Neuronal stem cell (in vitro differentiated cells): ENCODE measurements at regions not wholly inside any gene's neighbourhood (a gene's known extent, or its start where the extent isn't known, plus 50 kb on each side); places are given as distances from the start of the nearest gene placed in this dataset.

Experiments
- DNase-seq: peaks from one replicate; pipeline ENCODE4 v3.0.0-alpha.2; 2013; ENCODE audit warnings: low spot score
- H2AFZ ChIP-seq: one replicate; pipeline ENCODE4 v1.6.1; 2013; ENCODE audit warnings: mild to moderate bottlenecking, low read length, inconsistent platforms
- H2AK5ac ChIP-seq: 2 replicates; pipeline ENCODE4 v1.6.1; 2013; ENCODE audit warnings: low read depth, mild to moderate bottlenecking, inconsistent platforms, low read length, moderate library complexity, mixed read lengths
- H2BK120ac ChIP-seq: 2 replicates; pipeline ENCODE4 v1.6.1; 2013; ENCODE audit warnings: low read depth, mild to moderate bottlenecking, inconsistent platforms, low read length, moderate library complexity, mixed read lengths
- H2BK12ac ChIP-seq: one replicate; pipeline ENCODE4 v1.6.1; 2013; ENCODE audit warnings: low read length, inconsistent platforms
- H2BK15ac ChIP-seq: 2 replicates; pipeline ENCODE4 v1.6.1; 2013; ENCODE audit warnings: mild to moderate bottlenecking, low read length, inconsistent platforms, mixed read lengths
- H2BK5ac ChIP-seq: one replicate; pipeline ENCODE4 v1.6.1; 2013; ENCODE audit warnings: inconsistent platforms, mild to moderate bottlenecking, low read length, moderate library complexity
- H3K14ac ChIP-seq: one replicate; pipeline ENCODE4 v1.6.1; 2013; ENCODE audit warnings: low read length, inconsistent platforms
- H3K18ac ChIP-seq: 2 replicates; pipeline ENCODE4 v1.6.1; 2013; ENCODE audit warnings: low read length, inconsistent platforms
- H3K23ac ChIP-seq: 2 replicates; pipeline ENCODE4 v1.6.1; 2013; ENCODE audit warnings: low read depth, mild to moderate bottlenecking, mixed read lengths, low read length, inconsistent platforms; ENCODE audit not compliant: poor library complexity
- H3K27ac ChIP-seq: replicated peaks from 3 replicates; pipeline ENCODE4 v1.5.1; 2013; ENCODE audit warnings: low read length, inconsistent platforms
- H3K27me3 ChIP-seq, 3 experiments: 2 replicates each; pipeline ENCODE4 v1.6.1; 2013; ENCODE audit warnings: low read length in 3 of 3, mild to moderate bottlenecking in 2 of 3, inconsistent platforms in 1 of 3, low read depth in 1 of 3, mixed read lengths in 1 of 3, moderate library complexity in 1 of 3; ENCODE audit not compliant: control insufficient read depth in 3 of 3, insufficient read depth in 3 of 3
- H3K36me3 ChIP-seq, 2 donors: replicated peaks in 1 of 2; 2 replicates each; pipeline ENCODE4 v1.6.1; 2013; ENCODE audit warnings: low read length in 2 of 2; ENCODE audit not compliant: control insufficient read depth in 2 of 2, insufficient read depth in 2 of 2
- H3K4ac ChIP-seq: 2 replicates; pipeline ENCODE4 v1.6.1; 2013; ENCODE audit warnings: inconsistent platforms, mild to moderate bottlenecking, low read length, moderate library complexity
- H3K4me1 ChIP-seq, 2 donors: 1 replicate in 1 of 2; 2 replicates in 1 of 2; pipeline ENCODE4 v1.6.1; 2013; ENCODE audit warnings: low read length in 2 of 2, low read depth in 1 of 2; ENCODE audit not compliant: control insufficient read depth in 2 of 2, insufficient read depth in 1 of 2
- H3K4me2 ChIP-seq: one replicate; pipeline ENCODE4 v1.6.1; 2013; ENCODE audit warnings: mild to moderate bottlenecking, low read length, inconsistent platforms; ENCODE audit not compliant: insufficient read depth, poor library complexity, severe bottlenecking
- H3K4me3 ChIP-seq, 2 donors: 2 replicates each; pipeline ENCODE4 v1.5.1; 2013; ENCODE audit warnings: low read length in 2 of 2, mild to moderate bottlenecking in 2 of 2, inconsistent platforms in 1 of 2, moderate library complexity in 1 of 2
- H3K79me1 ChIP-seq: one replicate; pipeline ENCODE4 v1.6.1; 2013; ENCODE audit warnings: low read depth, mild to moderate bottlenecking, inconsistent platforms, low read length, moderate library complexity
- H3K9ac ChIP-seq: one replicate; pipeline ENCODE4 v1.6.1; 2013; ENCODE audit warnings: mild to moderate bottlenecking, low read depth, low read length, inconsistent platforms; ENCODE audit not compliant: poor library complexity
- H3K9me3 ChIP-seq, 2 donors: replicated peaks in 1 of 2; 2 replicates each; pipeline versions ENCODE3 to v1.6.1; 2013; ENCODE audit warnings: low read length in 2 of 2, mild to moderate bottlenecking in 2 of 2, inconsistent platforms in 1 of 2, low read depth in 1 of 2, mixed read lengths in 1 of 2, moderate library complexity in 1 of 2; ENCODE audit not compliant: control insufficient read depth in 2 of 2, insufficient read depth in 1 of 2
- H4K8ac ChIP-seq: one replicate; pipeline ENCODE4 v1.6.1; 2013; ENCODE audit warnings: low read depth, mild to moderate bottlenecking, inconsistent platforms, low read length, moderate library complexity
- H4K91ac ChIP-seq: one replicate; pipeline ENCODE4 v1.6.1; 2013; ENCODE audit warnings: low read length, low read depth, mild to moderate bottlenecking, inconsistent platforms; ENCODE audit not compliant: poor library complexity
- WGBS, 2 donors: extraction: QIAGEN DNeasy Blood & Tissue Kit; methylation state at CpG; one replicate each; pipeline ENCODE4 v1.1.7; 2013; ENCODE audit warnings: missing lambda C conversion rate in 2 of 2, mixed read lengths in 1 of 2; ENCODE audit not compliant: insufficient read length in 2 of 2, insufficient replicate concordance in 1 of 2; ENCODE audit errors: extremely low coverage in 2 of 2; 5-methylcytosine and 5-hydroxymethylcytosine counted together

- Histone ChIP-seq H3K79me1 (no peaks in the 10 kb centered on the region), H2BK12ac (no peak overlapping the region), H3K18ac (no peak overlapping the region), H2AFZ (no peak overlapping the region), H4K8ac (no peak overlapping the region), H3K4me3 (no peak overlapping the region), H3K14ac (no peak overlapping the region), H3K4me1 (no peaks in the 10 kb centered on the region), H2BK5ac (no peak overlapping the region), H4K91ac (no peak overlapping the region), H3K27ac (no peak overlapping the region), H3K23ac (no peak overlapping the region), H3K9me3 (no peaks in the 10 kb centered on the region), H3K9ac (no peak overlapping the region), H3K4ac (no peak overlapping the region), H3K4me2 (no peak overlapping the region), H2BK120ac (no peak overlapping the region), H3K27me3 (no peaks in the 10 kb centered on the region), H2BK15ac (no peak overlapping the region), H2AK5ac (no peak overlapping the region), H3K36me3 (no peaks in the 10 kb centered on the region)
- no peak for DNase-seq
- WGBS, 2 donors: no CpG with 5 or more reads among the region's 1 CpG
Measured at GRCh38 chr6:113750151-113750855, 106.8 kb upstream of the MARCKS start.

GRCh38 chr6:113754291-113754690 is 102.9 kb upstream of the MARCKS start:
- Histone ChIP-seq H2AFZ (no peak overlapping the region), H3K79me1 (no peaks in the 10 kb centered on the region), H3K9ac (no peak overlapping the region), H3K9me3 (peaks cover 0 to 2% of the 10 kb centered on the region in 2 donors), H3K23ac (no peak overlapping the region), H2BK12ac (no peak overlapping the region), H3K4me3 (no peak overlapping the region), H3K4me1 (no peaks in the 10 kb centered on the region), H3K14ac (no peak overlapping the region), H2AK5ac (no peak overlapping the region), H4K8ac (no peak overlapping the region), H2BK5ac (no peak overlapping the region), H2BK120ac (no peak overlapping the region), H3K27me3 (no peaks in the 10 kb centered on the region), H2BK15ac (no peak overlapping the region), H3K4me2 (no peak overlapping the region), H3K18ac (no peak overlapping the region), H3K36me3 (no peaks in the 10 kb centered on the region), H4K91ac (no peak overlapping the region), H3K4ac (no peak overlapping the region), H3K27ac (no peak overlapping the region)
- WGBS, 2 donors: no CpG with 5 or more reads among the region's 1 CpG
- no peak for DNase-seq

GRCh38 chr6:113755449-113756289 is 101.5 kb upstream of the MARCKS start:
- H3K14ac ChIP-seq: no peak overlapping the region
- H3K23ac ChIP-seq: no peak overlapping the region
- H3K4me1 ChIP-seq: no peaks in the 10 kb centered on the region
- no peaks in the 10 kb centered on the region for H3K36me3 ChIP-seq
- no peak overlapping the region for H3K9ac ChIP-seq
- H3K79me1 ChIP-seq: no peaks in the 10 kb centered on the region
- H2BK5ac ChIP-seq: no peak overlapping the region
- H2BK120ac ChIP-seq: no peak overlapping the region
- no peak overlapping the region for H3K4me3 ChIP-seq
- H2AK5ac ChIP-seq: no peak overlapping the region
- peak overlapping the region; percentile 47 for H2AFZ ChIP-seq
- WGBS, 2 donors: no CpG with 5 or more reads among the region's 4 CpGs
- no peak overlapping the region for H4K91ac ChIP-seq
- no peaks in the 10 kb centered on the region for H3K27me3 ChIP-seq
- no peak overlapping the region for H3K4me2 ChIP-seq
- peaks cover 0 to 2% of the 10 kb centered on the region in 2 donors for H3K9me3 ChIP-seq
- no peak overlapping the region for H3K18ac ChIP-seq
- DNase-seq: no peak
- H3K27ac ChIP-seq: no peak overlapping the region
- no peak overlapping the region for H3K4ac ChIP-seq
- no peak overlapping the region for H2BK15ac ChIP-seq
- no peak overlapping the region for H2BK12ac ChIP-seq
- H4K8ac ChIP-seq: no peak overlapping the region

GRCh38 chr6:113756290-113756665 is 100.9 kb upstream of the MARCKS start:
- DNase-seq: no peak
- Histone ChIP-seq H2AFZ (no peak overlapping the region), H3K4ac (no peak overlapping the region), H4K91ac (no peak overlapping the region), H2BK5ac (no peak overlapping the region), H2BK12ac (no peak overlapping the region), H2AK5ac (no peak overlapping the region), H3K9ac (no peak overlapping the region), H3K4me2 (no peak overlapping the region), H3K4me3 (no peak overlapping the region), H3K4me1 (no peaks in the 10 kb centered on the region), H4K8ac (no peak overlapping the region), H3K14ac (no peak overlapping the region), H2BK120ac (no peak overlapping the region), H3K18ac (no peak overlapping the region), H3K79me1 (no peaks in the 10 kb centered on the region), H3K9me3 (peaks cover 0 to 2% of the 10 kb centered on the region in 2 donors), H3K27me3 (no peaks in the 10 kb centered on the region), H3K23ac (no peak overlapping the region), H3K36me3 (no peaks in the 10 kb centered on the region), H2BK15ac (no peak overlapping the region), H3K27ac (no peak overlapping the region)
- no CpG with 5 or more reads among the region's 2 CpGs for WGBS, 2 donors
